HepG2 (cell line): ENCODE measurements at regions not wholly inside any gene's neighbourhood (a gene's known extent, or its start where the extent isn't known, plus 50 kb on each side); places are given as distances from the start of the nearest gene placed in this dataset.

Source experiments
- ATAC-seq: fragments of 200-7000 bp; cut with Tn5 transposase; 3 replicates; pipeline ENCODE4 v1.9.1; 2020; ENCODE audit warnings: mild to moderate bottlenecking, moderate library complexity
- BruUV-seq: library from RNA; stranded (reverse); fragments of 400-500 nt; replicated peaks from 2 replicates; lab custom pipeline; 2021; lab: Mats Ljungman, UMichigan
- CTCF ChIA-PET: fragments of 300-600 bp; formaldehyde crosslinking; extraction: SDS; loops from one replicate; lab custom pipeline; 2021; ENCODE audit warnings: low total read pairs, inconsistent platforms, low intra/inter-chr PET ratio; lab: Yijun Ruan, JAX
- POLR2A ChIA-PET: fragments of 350-600 bp; sonication (Branson Sonifier 250); formaldehyde crosslinking; loops from one replicate; lab custom pipeline; 2020; ENCODE audit warnings: antibody characterized with exemption, inconsistent platforms; lab: Yijun Ruan, JAX
- DNase-seq: peaks from one replicate; pipeline ENCODE4 v3.0.0-alpha.2; 2015; ENCODE audit warnings: low spot score
- FAIRE-seq: peaks from 3 replicates; lab custom pipeline; 2011; peaks lifted over from hg19 to GRCh38; lab: Jason Lieb, UNC
- H2AFZ ChIP-seq: one replicate; pipeline ENCODE4 v1.6.1; 2011; ENCODE audit warnings: low read length, inconsistent platforms
- H3K27ac ChIP-seq: fragments of 300-600 bp; 3 replicates; pipeline ENCODE4 v1.8.0; 2011; ENCODE audit warnings: mixed run types, mild to moderate bottlenecking, mixed read lengths, low read length, inconsistent platforms; ENCODE audit not compliant: insufficient read depth; ENCODE audit errors: extremely low read length
- H3K27me3 ChIP-seq, 2 experiments: fragments of 200-600 bp in 1 of 2; 2 replicates in 1 of 2; 3 replicates in 1 of 2; pipeline versions ENCODE4 v1.6.0 to v1.8.0; 2011; ENCODE audit warnings: low read length in 2 of 2, mild to moderate bottlenecking in 2 of 2, moderate library complexity in 2 of 2, inconsistent platforms in 1 of 2; ENCODE audit not compliant: insufficient read depth in 2 of 2, control insufficient read depth in 1 of 2
- H3K36me3 ChIP-seq, 2 experiments: fragments of 200-600 bp in 1 of 2; replicated peaks in 1 of 2; 2 replicates in 1 of 2; 3 replicates in 1 of 2; pipeline versions ENCODE4 v1.5.1 to v1.8.0; 2011; ENCODE audit warnings: low read length in 2 of 2, inconsistent platforms in 1 of 2; ENCODE audit not compliant: insufficient read depth in 2 of 2, control insufficient read depth in 1 of 2
- H3K4me1 ChIP-seq: 2 replicates; pipeline ENCODE4 v1.5.1; 2012; ENCODE audit warnings: low read length, inconsistent platforms; ENCODE audit not compliant: insufficient read depth
- H3K4me2 ChIP-seq: 2 replicates; pipeline ENCODE4 v1.6.0; 2011; ENCODE audit warnings: low read depth, low read length, inconsistent platforms
- H3K4me3 ChIP-seq, 3 experiments: fragments of 200-600 bp in 1 of 3; sonication (generic), shearing (Covaris generic) in 1 of 3; replicated peaks in 1 of 3; 2 replicates each; pipeline ENCODE4 v1.5.1; 2011 to 2016; ENCODE audit warnings: low read length in 3 of 3, inconsistent platforms in 2 of 3, low read depth in 2 of 3, mild to moderate bottlenecking in 2 of 3, control low read depth in 1 of 3, mixed read lengths in 1 of 3; ENCODE audit not compliant: insufficient read depth in 1 of 3
- H3K79me2 ChIP-seq: one replicate; pipeline ENCODE4 v1.6.1; 2011; ENCODE audit warnings: low read length, inconsistent platforms; ENCODE audit not compliant: insufficient read depth
- H3K9ac ChIP-seq: 2 replicates; pipeline ENCODE4 v1.6.0; 2011; ENCODE audit warnings: mild to moderate bottlenecking, low read depth, low read length, inconsistent platforms; ENCODE audit not compliant: insufficient read depth
- H3K9me3 ChIP-seq: 2 replicates; pipeline ENCODE4 v1.5.1; 2012; ENCODE audit warnings: mild to moderate bottlenecking, low read length
- H4K20me1 ChIP-seq: 2 replicates; pipeline ENCODE4 v1.6.0; 2011; ENCODE audit warnings: inconsistent platforms, mild to moderate bottlenecking, low read length, moderate library complexity; ENCODE audit not compliant: insufficient read depth
- AHR ChIP-seq: IDR thresholded peaks from 2 replicates; pipeline ENCODE4 v1.6.1; 2018; ENCODE audit warnings: missing genetic modification reagents, missing compliant biosample characterization
- FOXK1 ChIP-seq: sonication (generic); formaldehyde crosslinking; IDR thresholded peaks from 2 replicates; pipeline ENCODE4 v1.4.0; 2020; ENCODE audit warnings: low read depth, missing genetic modification reagents, borderline replicate concordance
- GATA4 ChIP-seq: sonication (generic); IDR thresholded peaks from 2 replicates; pipeline ENCODE4 v1.6.1; 2016; ENCODE audit warnings: antibody characterized with exemption, low read depth, borderline replicate concordance
- HNRNPH1 ChIP-seq: fragments of 200-400 bp; formaldehyde crosslinking; optimal IDR thresholded peaks from 2 replicates; pipeline ENCODE3; 2017; ENCODE audit warnings: mild to moderate bottlenecking, low read depth, low read length
- NFRKB ChIP-seq: fragments of 450-650 bp; IDR thresholded peaks from 2 replicates; pipeline ENCODE4 v1.6.1; 2017
- PHF20 ChIP-seq: sonication (generic); formaldehyde crosslinking; IDR thresholded peaks from 2 replicates; pipeline ENCODE4 v1.5.0; 2020; ENCODE audit warnings: mild to moderate bottlenecking, missing genetic modification reagents
- SOX6 ChIP-seq, 2 experiments: fragments of 450-650 bp in 1 of 2; sonication (generic) in 1 of 2; formaldehyde crosslinking in 1 of 2; IDR thresholded peaks; 2 replicates each; pipeline versions ENCODE4 v1.4.0 to v1.6.1; 2017 to 2020; ENCODE audit warnings: antibody characterized with exemption in 1 of 2, mild to moderate bottlenecking in 1 of 2, missing genetic modification reagents in 1 of 2
- ZKSCAN8 ChIP-seq: IDR thresholded peaks from 2 replicates; pipeline ENCODE4 v1.6.1; 2016; ENCODE audit warnings: borderline replicate concordance, missing genetic modification reagents, missing compliant biosample characterization
- ZNF496 ChIP-seq: sonication (generic); formaldehyde crosslinking; IDR thresholded peaks from 2 replicates; pipeline ENCODE4 v1.8.1; 2023; ENCODE audit warnings: mild to moderate bottlenecking, moderate library complexity, missing genetic modification reagents; ENCODE audit not compliant: insufficient replicate concordance
- ZNF781 ChIP-seq: sonication (generic); formaldehyde crosslinking; IDR thresholded peaks from 2 replicates; pipeline ENCODE4 v1.5.1; 2020; ENCODE audit warnings: borderline replicate concordance, mild to moderate bottlenecking, missing genetic modification reagents; ENCODE audit errors: not compliant biosample characterization
- WGBS: methylation state at CpG from one replicate; pipeline ENCODE4 v1.1.6; 2017; ENCODE audit warnings: low lambda C conversion rate; 5-methylcytosine and 5-hydroxymethylcytosine counted together
- in situ Hi-C: cut with HindIII; loops from 2 replicates; pipeline ENCODE4 v1.10.0; 2017; ENCODE audit warnings: low pct_unique_long_range_greater_than_20kb; ENCODE audit not compliant: extremely low pct_ligation_motif_present
- intact Hi-C: fragments of 100-400 bp; cut with micrococcal nuclease; formaldehyde crosslinking; loops from one replicate; pipeline ENCODE4 v1.10.0; 2022; ENCODE audit not compliant: unreplicated experiment
- TF ChIP-seq, protein P1 (sequence below): sonication (generic); formaldehyde crosslinking; IDR thresholded peaks from 2 replicates; pipeline ENCODE4 v1.4.0; 2020; ENCODE audit warnings: mild to moderate bottlenecking, missing genetic modification reagents
- TF ChIP-seq, protein P2 (sequence below): IDR thresholded peaks from 2 replicates; pipeline ENCODE4 v1.6.1; 2016; ENCODE audit warnings: mild to moderate bottlenecking, missing biosample characterization, missing genetic modification reagents

DNA sequence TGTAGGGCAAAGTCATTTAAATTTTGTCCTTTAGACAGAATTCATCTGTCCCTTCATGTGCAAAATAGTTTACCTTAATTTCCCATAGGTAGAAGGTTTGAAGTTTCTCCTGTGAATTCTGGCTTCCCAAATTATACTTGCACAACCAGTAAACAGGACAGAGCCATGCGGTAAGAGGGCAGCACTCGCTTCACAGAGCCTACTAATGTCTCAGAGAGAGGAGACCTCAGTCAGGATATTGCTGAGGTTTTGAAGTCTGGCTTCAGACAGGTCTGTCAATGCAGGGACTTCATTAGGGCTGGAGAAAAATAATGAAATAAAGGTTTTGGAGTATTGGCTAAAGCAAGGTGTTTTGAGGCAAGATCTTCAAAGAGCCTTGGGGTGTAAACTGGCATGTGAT lies 91.4 kb downstream of the ANXA1 start:
- H3K36me3 ChIP-seq: no peaks in the 10 kb centered on the region
- no peak for FAIRE-seq
- H3K9me3 ChIP-seq: no peaks in the 10 kb centered on the region
- in situ Hi-C loops: no loop called here
- H3K9ac ChIP-seq: no peak overlapping the region
- WGBS: 2% methylated on average over 2 of the region's 2 CpGs
- no peak for ATAC-seq
- H3K4me2 ChIP-seq: no peak overlapping the region
- TF ChIP-seq ZKSCAN8 (CRISPR knock-in tag) (no peak), HNRNPH1 (no peak), AHR (no peak), NFRKB (no peak), ZNF781 (CRISPR knock-in tag) (no peak), ZNF496 (no peak), FOXK1 (CRISPR knock-in tag) (no peak), SOX6 (IDR thresholded peaks at IDR 0.05) (no peak), SOX6 (CRISPR knock-in tag; IDR thresholded peaks at IDR 0.05) (no peak), PHF20 (no peak), GATA4 (no peak)
- TF ChIP-seq, protein P1, sequence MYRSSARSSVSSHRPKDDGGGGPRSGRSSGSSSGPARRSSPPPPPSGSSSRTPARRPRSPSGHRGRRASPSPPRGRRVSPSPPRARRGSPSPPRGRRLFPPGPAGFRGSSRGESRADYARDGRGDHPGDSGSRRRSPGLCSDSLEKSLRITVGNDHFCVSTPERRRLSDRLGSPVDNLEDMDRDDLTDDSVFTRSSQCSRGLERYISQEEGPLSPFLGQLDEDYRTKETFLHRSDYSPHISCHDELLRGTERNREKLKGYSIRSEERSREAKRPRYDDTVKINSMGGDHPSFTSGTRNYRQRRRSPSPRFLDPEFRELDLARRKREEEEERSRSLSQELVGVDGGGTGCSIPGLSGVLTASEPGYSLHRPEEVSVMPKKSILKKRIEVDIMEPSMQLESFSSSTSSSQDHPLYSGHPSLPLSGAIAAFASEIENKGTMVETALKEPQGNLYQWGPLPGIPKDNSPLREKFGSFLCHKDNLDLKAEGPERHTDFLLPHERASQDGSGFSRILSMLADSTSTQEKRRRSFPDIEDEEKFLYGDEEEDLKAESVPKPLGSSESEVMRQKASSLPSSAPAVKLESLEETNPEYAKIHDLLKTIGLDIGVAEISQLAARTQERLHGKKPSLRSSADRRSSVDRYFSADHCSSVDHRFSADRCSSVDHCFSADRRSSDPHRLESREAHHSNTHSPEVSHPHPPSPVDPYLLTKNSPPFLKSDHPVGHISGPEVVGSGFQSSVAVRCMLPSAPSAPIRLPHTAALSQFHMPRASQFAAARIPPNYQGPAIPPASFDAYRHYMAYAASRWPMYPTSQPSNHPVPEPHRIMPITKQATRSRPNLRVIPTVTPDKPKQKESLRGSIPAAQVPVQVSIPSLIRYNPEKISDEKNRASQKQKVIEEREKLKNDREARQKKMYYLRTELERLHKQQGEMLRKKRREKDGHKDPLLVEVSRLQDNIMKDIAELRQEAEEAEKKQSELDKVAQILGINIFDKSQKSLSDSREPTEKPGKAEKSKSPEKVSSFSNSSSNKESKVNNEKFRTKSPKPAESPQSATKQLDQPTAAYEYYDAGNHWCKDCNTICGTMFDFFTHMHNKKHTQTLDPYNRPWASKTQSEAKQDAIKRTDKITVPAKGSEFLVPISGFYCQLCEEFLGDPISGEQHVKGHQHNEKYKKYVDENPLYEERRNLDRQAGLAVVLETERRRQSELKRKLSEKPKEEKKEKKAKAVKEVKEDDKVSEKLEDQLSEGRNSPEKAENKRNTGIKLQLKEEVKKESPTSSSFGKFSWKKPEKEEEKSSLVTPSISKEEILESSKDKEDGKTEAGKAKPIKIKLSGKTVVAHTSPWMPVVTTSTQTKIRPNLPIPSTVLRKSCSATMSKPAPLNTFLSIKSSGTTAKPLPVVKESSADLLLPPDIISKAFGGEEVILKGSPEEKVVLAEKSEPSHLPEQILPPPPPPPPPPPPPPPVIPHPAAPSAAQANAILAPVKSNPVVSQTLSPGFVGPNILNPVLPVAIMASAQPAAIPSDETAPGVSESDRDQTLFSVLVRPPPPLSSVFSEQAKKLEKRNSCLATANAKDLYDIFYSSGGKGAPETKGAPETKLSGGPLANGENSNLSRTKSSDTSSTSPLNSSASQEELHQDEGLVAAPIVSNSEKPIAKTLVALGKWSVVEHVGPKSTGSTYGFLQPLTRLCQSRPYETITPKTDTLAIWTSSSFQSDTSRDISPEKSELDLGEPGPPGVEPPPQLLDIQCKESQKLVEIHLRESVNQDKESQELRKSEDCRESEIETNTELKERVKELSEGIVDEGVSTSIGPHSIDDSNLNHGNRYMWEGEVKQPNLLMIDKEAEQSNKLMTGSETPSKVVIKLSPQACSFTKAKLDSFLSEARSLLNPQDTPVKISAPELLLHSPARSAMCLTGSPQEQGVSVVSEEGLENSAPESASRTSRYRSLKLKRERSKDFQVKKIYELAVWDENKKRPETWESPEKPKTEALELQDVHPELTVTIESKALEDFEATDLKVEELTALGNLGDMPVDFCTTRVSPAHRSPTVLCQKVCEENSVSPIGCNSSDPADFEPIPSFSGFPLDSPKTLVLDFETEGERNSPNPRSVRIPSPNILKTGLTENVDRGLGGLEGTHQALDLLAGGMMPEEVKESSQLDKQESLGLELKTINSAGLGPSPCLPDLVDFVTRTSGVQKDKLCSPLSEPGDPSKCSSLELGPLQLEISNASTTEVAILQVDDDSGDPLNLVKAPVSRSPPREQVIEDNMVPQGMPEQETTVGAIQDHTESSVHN (CRISPR knock-in tag): no peak
- TF ChIP-seq, protein P2, sequence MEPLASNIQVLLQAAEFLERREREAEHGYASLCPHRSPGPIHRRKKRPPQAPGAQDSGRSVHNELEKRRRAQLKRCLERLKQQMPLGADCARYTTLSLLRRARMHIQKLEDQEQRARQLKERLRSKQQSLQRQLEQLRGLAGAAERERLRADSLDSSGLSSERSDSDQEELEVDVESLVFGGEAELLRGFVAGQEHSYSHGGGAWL (CRISPR knock-in tag): no peak
- intact Hi-C loops: no loop called here
- CTCF ChIA-PET: no interaction called here
- no peak for DNase-seq
- H3K79me2 ChIP-seq: no peaks in the 10 kb centered on the region
- H4K20me1 ChIP-seq: no peaks in the 10 kb centered on the region
- H2AFZ ChIP-seq: no peak overlapping the region
- no peak overlapping the region for H3K27ac ChIP-seq
- POLR2A ChIA-PET: no interaction called here
- H3K4me1 ChIP-seq: no peaks in the 10 kb centered on the region
- no TSS peak for BruUV-seq
- H3K4me3 ChIP-seq: no peak overlapping the region
- no peaks in the 10 kb centered on the region for H3K27me3 ChIP-seq
